HUES48 (cell line): ENCODE measurements at regions not wholly inside any gene's neighbourhood (a gene's known extent, or its start where the extent isn't known, plus 50 kb on each side); places are given as distances from the start of the nearest gene placed in this dataset.
"Not testable (repeated sequence)": the region's sequence is repeated elsewhere in the genome, so short reads cannot be mapped to it uniquely, and the experiment has no call there.

Experiments
- H3K27ac ChIP-seq: one replicate; pipeline ENCODE4 v1.7.0; 2013; ENCODE audit warnings: low read depth, low read length, inconsistent platforms
- H3K27me3 ChIP-seq: 2 replicates; pipeline ENCODE4 v1.6.1; 2013; ENCODE audit warnings: mild to moderate bottlenecking, low read length; ENCODE audit not compliant: control insufficient read depth, insufficient read depth
- H3K36me3 ChIP-seq: 2 replicates; pipeline ENCODE4 v1.6.1; 2013; ENCODE audit warnings: low read length; ENCODE audit not compliant: control insufficient read depth, insufficient read depth
- H3K4me1 ChIP-seq: 2 replicates; pipeline ENCODE4 v1.6.1; 2013; ENCODE audit warnings: mild to moderate bottlenecking, low read length; ENCODE audit not compliant: control insufficient read depth, insufficient read depth
- H3K4me3 ChIP-seq: 2 replicates; pipeline ENCODE4 v1.5.1; 2013; ENCODE audit warnings: mild to moderate bottlenecking, low read depth, low read length
- H3K9ac ChIP-seq: 2 replicates; pipeline ENCODE4 v1.6.1; 2013; ENCODE audit warnings: mild to moderate bottlenecking, low read depth, low read length, moderate library complexity
- H3K9me3 ChIP-seq: 2 replicates; pipeline ENCODE4 v1.6.1; 2013; ENCODE audit warnings: low read length; ENCODE audit not compliant: control insufficient read depth, insufficient read depth

DNA sequence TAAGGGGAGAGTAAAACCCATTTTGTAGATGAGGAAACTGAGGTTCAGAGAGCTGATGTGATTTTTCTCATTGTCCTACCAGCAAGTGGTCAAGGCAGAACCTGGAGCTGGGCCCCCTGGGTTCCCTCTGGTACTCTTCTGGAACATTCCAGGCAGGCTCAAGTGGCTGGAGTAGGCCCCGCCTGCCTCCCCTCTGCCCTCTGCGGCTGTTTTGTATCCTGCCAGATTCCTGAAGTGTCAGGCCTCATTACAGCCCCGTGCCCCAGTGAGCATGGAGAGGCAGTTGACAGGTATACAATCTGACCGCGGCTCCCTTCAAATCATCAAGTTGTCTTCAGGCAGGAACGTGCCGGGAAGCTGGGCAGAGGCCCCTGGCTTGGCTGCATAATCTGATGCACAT, 94.6 kb upstream of the CD82 start:
- no peaks in the 10 kb centered on the region for H3K27me3 ChIP-seq
- H3K27ac ChIP-seq: no peak overlapping the region
- peaks cover 15% of the 10 kb centered on the region for H3K4me1 ChIP-seq
- H3K9ac ChIP-seq: no peak overlapping the region
- no peaks in the 10 kb centered on the region for H3K36me3 ChIP-seq
- no peaks in the 10 kb centered on the region for H3K9me3 ChIP-seq
- H3K4me3 ChIP-seq: no peak overlapping the region

DNA sequence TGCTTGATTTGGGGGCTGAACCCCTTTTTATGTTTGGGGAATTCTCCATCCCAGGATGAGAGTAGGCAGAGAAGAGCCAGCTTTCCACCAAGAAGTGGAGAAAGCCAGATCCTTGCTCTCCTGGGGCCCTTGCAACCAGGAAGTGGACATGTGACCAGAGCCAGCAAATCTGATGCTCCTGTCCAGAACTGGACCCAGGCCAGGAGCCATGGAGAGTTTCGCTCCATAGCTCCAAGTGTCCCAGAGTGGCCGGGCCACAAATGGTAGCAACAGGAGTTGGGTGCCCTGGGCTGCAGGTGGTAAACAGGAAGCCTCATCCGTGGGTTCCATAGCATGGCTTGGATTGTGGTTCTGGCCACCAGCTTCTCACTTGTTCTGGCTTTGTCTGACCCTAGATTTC, 93.9 kb upstream of the CD82 start:
- Histone ChIP-seq H3K27me3 (no peaks in the 10 kb centered on the region), H3K36me3 (no peaks in the 10 kb centered on the region), H3K4me3 (no peak overlapping the region), H3K4me1 (peaks cover 15% of the 10 kb centered on the region), H3K27ac (no peak overlapping the region), H3K9me3 (no peaks in the 10 kb centered on the region), H3K9ac (no peak overlapping the region)

DNA sequence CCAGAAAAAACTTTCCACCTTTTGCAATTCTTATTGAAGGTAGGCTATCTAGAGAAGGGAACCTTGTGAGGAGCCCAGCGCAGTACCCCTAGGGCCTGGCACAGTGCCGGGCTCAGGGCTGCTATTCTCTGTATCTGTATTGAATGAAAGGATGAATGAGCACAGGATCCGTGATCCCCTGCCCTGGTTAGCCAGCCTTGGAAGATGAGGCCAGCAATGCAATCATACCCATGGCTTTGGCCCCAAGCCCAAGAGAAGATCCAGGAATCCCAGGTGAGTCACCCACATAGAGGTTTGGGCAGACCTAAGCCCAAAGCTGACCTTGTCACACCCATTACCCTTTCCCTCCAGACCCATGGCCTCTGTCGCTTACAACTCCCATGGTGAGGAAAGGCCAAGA, 92.5 kb upstream of the CD82 start:
- Histone ChIP-seq H3K27me3 (no peaks in the 10 kb centered on the region), H3K9me3 (no peaks in the 10 kb centered on the region), H3K9ac (no peak overlapping the region)

DNA sequence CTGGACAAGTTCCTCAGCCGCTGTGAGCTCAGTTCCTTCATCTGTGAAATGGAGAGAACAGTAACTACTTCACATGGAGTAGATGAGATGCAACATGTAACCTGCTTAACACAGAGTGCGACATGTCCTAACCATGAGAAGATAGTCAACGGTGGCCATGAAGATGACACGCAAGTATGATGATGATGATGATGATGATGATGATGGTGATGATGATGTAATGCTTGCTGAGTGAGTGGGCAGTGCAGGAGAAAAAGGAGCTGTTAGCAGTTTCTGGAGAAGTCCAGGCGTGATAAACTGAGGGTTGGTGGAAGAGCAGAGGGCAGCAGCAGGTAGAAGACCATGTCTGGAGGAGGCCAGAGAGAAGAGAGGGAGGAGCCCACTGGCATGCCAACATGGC, 90.8 kb upstream of the CD82 start:
- Histone ChIP-seq H3K9me3 (no peaks in the 10 kb centered on the region), H3K4me1 (no peaks in the 10 kb centered on the region), H3K36me3 (no peaks in the 10 kb centered on the region), H3K27ac (no peak overlapping the region), H3K27me3 (no peaks in the 10 kb centered on the region), H3K9ac (no peak overlapping the region), H3K4me3 (no peak overlapping the region)

More for the DNA sequence above, 92.5 kb upstream of the CD82 start:
- no peak overlapping the region for H3K4me3 ChIP-seq
- H3K36me3 ChIP-seq: no peaks in the 10 kb centered on the region
- peaks cover 4% of the 10 kb centered on the region for H3K4me1 ChIP-seq
- H3K27ac ChIP-seq: no peak overlapping the region

DNA sequence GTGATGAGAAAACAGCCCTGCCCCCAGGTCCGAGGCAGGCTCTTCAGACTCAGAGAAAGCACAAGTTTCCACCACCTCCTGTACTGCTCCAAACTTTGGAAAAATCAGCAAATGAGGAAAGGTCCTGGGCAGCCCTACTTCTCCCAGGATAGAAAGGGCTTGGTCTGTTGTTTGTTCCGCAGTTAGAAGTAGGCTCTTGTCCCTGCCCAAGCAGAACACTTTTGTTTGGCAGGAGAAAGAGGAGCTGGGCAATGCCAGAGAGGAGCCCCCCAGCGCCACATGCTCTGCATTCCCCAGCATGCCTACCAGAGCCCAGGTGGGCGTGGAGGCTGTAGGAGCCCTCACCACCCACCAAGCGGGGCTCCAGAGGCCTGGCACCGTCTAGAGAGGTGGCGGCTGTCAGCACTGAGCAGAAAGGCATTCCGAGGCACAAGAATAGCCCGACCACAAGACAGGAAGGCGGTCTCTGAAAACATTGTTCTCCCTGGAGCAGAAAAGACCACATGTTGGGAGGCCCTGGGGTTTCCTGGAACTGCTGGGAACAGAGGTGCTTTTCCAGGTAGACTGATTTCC, 90.3 kb upstream of the CD82 start:
- no peaks in the 10 kb centered on the region for H3K36me3 ChIP-seq
- no peak overlapping the region for H3K27ac ChIP-seq
- H3K4me3 ChIP-seq: no peak overlapping the region
- H3K4me1 ChIP-seq: no peaks in the 10 kb centered on the region
- no peaks in the 10 kb centered on the region for H3K9me3 ChIP-seq
- no peak overlapping the region for H3K9ac ChIP-seq
- no peaks in the 10 kb centered on the region for H3K27me3 ChIP-seq

DNA sequence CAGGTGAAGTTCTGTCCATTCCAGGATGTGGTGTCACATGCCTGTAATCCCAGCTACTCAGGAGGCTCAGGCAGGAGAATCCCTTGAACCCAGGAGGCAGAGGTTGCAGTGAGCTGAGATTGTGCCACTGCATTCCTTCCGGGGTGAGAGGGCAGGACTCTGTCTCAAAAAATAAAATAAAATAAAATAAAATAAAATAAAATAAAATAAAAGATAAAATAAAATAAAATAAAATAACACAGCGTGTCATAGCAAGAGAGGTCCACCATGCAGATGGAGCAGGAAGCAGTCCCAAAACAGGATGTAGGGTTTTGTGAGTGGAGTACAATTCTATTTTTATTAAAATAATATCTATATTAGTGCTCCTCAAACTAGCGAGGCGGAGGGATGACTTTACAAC, 83.1 kb upstream of the CD82 start:
- H3K9ac ChIP-seq, H3K27me3 ChIP-seq, H3K36me3 ChIP-seq, H3K27ac ChIP-seq, H3K4me3 ChIP-seq, H3K4me1 ChIP-seq, H3K9me3 ChIP-seq: not testable (repeated sequence)

DNA sequence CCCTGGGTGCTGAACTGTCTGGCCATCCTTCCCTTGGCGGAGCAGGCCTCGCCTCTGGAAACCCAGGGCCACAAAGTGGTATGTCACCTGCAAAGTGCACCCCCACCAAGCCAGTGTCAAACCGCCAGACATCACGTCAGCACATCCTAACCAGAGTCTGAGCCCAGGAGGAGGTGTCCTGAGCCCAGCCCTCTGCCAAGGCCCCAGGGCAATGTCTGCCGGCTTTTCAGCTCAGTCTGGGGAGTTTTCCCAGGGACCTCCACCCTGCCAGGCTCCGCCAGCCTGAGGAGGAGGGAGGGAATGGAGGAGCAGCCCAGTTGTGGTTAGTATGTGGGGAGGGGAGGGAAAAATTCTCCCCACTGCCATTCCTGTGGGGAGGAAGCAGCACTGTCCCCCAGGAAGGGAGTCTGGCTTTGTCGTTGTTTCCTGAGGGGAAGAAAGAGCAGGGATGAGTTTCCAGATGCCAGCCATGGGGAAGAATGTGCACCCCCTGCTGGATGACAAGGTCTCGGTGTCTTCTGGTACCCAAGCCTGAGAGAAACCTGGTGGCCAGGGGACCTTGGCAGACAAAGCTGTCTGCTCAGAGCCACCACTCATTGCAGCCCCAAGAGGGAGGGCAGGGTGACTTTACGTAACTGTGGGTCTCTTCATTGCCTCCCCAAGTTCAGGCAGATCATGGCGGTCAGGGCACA, 81.4 kb upstream of the CD82 start:
- H3K4me1 ChIP-seq: no peaks in the 10 kb centered on the region

DNA sequence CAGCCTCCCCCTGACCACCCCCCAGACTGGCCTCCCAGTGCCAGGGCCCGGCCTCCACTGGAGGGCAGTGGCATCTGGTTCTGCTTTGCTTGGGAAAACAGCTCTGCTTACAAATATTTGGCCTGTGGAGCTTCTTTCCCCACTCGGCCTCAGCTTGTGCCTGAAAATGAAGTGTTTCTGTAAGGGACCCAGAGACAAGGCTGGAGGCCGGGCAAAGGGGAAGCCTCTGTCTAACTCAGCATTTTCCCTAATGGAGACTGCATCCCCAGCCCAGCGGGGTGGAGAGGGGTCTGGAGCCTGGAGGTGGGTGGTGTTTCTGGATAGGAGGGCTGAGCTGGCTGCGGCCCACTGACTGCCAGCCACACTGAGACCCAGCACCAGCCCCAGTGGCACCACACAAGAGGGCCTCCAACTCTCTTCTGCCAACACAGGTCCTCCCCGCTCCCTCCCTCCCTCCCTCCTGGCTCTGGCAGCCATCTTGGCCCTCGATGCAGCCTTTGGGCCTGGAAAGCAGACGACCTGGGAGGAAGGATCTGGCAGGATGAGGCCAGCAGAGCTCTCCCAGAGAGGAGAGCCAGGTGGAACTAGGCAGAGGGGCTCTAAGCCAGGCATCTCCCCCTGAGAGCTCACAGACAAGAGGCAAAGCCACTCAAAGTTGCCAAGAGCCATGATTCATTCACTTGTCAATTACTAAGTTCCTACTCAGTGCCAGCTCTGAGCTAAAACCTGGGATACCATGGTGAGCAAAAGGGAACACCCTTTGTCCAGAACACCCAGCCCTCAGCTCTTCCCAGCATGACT, 77.1 kb upstream of the CD82 start:
- no peak overlapping the region for H3K9ac ChIP-seq
- H3K36me3 ChIP-seq: no peaks in the 10 kb centered on the region
- no peaks in the 10 kb centered on the region for H3K4me1 ChIP-seq
- no peak overlapping the region for H3K4me3 ChIP-seq
- H3K9me3 ChIP-seq: no peaks in the 10 kb centered on the region
- no peak overlapping the region for H3K27ac ChIP-seq
- H3K27me3 ChIP-seq: no peaks in the 10 kb centered on the region

More for the DNA sequence above, 81.4 kb upstream of the CD82 start:
- Histone ChIP-seq H3K27ac (no peak overlapping the region), H3K9me3 (no peaks in the 10 kb centered on the region), H3K9ac (no peak overlapping the region), H3K36me3 (no peaks in the 10 kb centered on the region), H3K27me3 (no peaks in the 10 kb centered on the region), H3K4me3 (no peak overlapping the region)

DNA sequence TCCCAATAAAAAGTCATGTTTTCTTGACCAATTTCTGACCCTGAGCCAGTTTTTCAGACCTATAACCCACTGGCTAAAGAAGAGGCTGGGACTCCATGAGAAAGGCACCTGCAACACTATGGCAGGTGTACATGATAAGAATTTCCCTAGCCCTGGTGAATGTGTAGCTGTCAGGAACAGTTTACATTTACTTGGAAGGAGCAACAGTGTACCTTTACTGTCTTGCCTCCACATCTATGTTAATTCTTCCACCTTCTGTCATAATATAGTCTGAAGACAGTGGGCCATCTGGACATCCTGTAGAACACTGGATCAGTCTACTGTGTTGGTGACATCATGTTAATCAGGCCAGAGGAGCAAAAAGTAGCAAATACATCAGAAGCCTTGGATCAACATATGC, 72.1 kb upstream of the CD82 start:
- Histone ChIP-seq H3K9ac (no peak overlapping the region), H3K27ac (no peak overlapping the region), H3K9me3 (no peaks in the 10 kb centered on the region), H3K27me3 (no peaks in the 10 kb centered on the region), H3K4me1 (no peaks in the 10 kb centered on the region), H3K36me3 (no peaks in the 10 kb centered on the region), H3K4me3 (no peak overlapping the region)

DNA sequence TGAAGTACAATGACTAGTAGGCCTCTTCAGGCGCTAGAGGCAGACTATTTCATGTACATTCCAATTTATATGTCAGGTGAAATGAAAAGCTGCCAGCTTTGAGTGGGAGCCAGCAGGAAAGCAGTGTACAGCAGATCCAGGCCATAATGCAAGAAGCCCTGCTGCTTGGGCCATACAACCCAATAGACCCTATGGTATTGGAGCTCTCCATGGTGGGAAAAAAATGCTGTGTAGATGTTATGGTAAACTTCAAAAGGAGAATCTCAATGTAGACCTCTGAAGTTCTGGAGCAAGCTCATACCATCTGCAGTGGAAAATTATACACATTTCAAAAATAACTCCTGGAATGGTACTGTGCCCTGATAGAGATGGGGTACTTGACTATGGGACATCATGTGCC, 71.5 kb upstream of the CD82 start:
- H3K4me1 ChIP-seq: no peaks in the 10 kb centered on the region
- H3K27ac ChIP-seq: no peak overlapping the region
- no peak overlapping the region for H3K9ac ChIP-seq
- no peak overlapping the region for H3K4me3 ChIP-seq
- H3K9me3 ChIP-seq: no peaks in the 10 kb centered on the region
- no peaks in the 10 kb centered on the region for H3K36me3 ChIP-seq
- H3K27me3 ChIP-seq: no peaks in the 10 kb centered on the region

DNA sequence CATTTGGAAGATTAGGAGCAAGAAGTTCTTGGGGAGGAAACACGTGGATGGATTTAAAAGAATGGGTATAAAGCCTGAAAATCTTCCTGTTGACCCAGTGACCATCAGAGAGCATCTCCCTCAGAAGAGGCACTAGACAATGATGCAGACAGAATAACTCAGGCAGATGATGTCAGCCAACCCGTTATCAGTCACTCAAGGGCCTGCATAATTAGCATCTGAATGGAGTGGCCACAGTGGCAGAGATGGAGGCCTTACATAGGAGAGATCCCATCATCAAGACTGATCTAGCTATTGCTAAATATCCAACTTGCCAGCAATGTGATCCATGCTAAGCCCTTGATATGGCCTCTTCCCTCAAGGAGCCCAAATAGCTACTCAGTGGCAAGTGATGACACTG, 70.7 kb upstream of the CD82 start:
- Histone ChIP-seq H3K27me3 (no peaks in the 10 kb centered on the region), H3K9me3 (no peaks in the 10 kb centered on the region), H3K36me3 (no peaks in the 10 kb centered on the region)

More for the DNA sequence above, 70.7 kb upstream of the CD82 start:
- no peaks in the 10 kb centered on the region for H3K4me1 ChIP-seq
- H3K9ac ChIP-seq: no peak overlapping the region
- H3K4me3 ChIP-seq: no peak overlapping the region
- H3K27ac ChIP-seq: no peak overlapping the region
